WI38 (cell line): ENCODE measurements at regions not wholly inside any gene's neighbourhood (a gene's known extent, or its start where the extent isn't known, plus 50 kb on each side); places are given as distances from the start of the nearest gene placed in this dataset.

Experiments
- H3K4me3 ChIP-seq: 2 replicates; pipeline ENCODE4 v1.5.1; 2011; ENCODE audit warnings: low read depth, mild to moderate bottlenecking, control low read depth, low read length
- CTCF ChIP-seq: IDR thresholded peaks from 2 replicates; pipeline ENCODE4 v1.5.1; 2012; ENCODE audit warnings: low read depth, mild to moderate bottlenecking, control low read depth, low read length

GRCh38 chr19:30077851-30078355 is 135.9 kb downstream of the URI1 start:
- TF ChIP-seq CTCF: no peak
- H3K4me3 ChIP-seq: no peak overlapping the region

GRCh38 chr19:30078381-30078910 is 136.4 kb downstream of the URI1 start:
- no peak for TF ChIP-seq CTCF
- no peak overlapping the region for H3K4me3 ChIP-seq

GRCh38 chr19:30079200-30079599 is 137.2 kb downstream of the URI1 start:
- no peak overlapping the region for H3K4me3 ChIP-seq
- TF ChIP-seq CTCF: no peak

- TF ChIP-seq CTCF: no peak
- H3K4me3 ChIP-seq: no peak overlapping the region
Observed at GRCh38 chr19:30082168-30082567, 140.1 kb downstream of the URI1 start.

GRCh38 chr19:30082611-30083010 is 140.6 kb downstream of the URI1 start:
- H3K4me3 ChIP-seq: no peak overlapping the region
- TF ChIP-seq CTCF: no peak

GRCh38 chr19:30083125-30083681 is 141.2 kb downstream of the URI1 start:
- H3K4me3 ChIP-seq: no peak overlapping the region

More at GRCh38 chr19:30083125-30083681, 141.2 kb downstream of the URI1 start:
- TF ChIP-seq CTCF: no peak
